Right lobe of liver (tissue), 6 donors: ENCODE measurements at regions not wholly inside any gene's neighbourhood (a gene's known extent, or its start where the extent isn't known, plus 50 kb on each side); places are given as distances from the start of the nearest gene placed in this dataset.
"Not testable (repeated sequence)": the region's sequence is repeated elsewhere in the genome, so short reads cannot be mapped to it uniquely, and the experiment has no call there.

Experiments
- ATAC-seq, 4 donors: fragments of 200-7000 bp; cut with Tn5 transposase; one replicate each; pipeline ENCODE4 v1.9.1; 2020; ENCODE audit warnings: mild to moderate bottlenecking in 4 of 4, moderate library complexity in 4 of 4
- DNase-seq, 3 donors: peaks; one replicate each; pipeline ENCODE4 v3.0.0-alpha.2; 2020
- H3K27ac ChIP-seq, 3 donors: fragments of 200-600 bp; one replicate each; pipeline ENCODE4 v1.8.0; 2022
- H3K27me3 ChIP-seq, 2 donors: fragments of 200-600 bp; one replicate each; pipeline ENCODE4 v1.8.0; 2022
- H3K36me3 ChIP-seq, 4 donors: fragments of 200-600 bp; sonication (generic) in 1 of 4; one replicate each; pipeline versions ENCODE4 v1.5.1 to v1.8.0; 2017 to 2022; ENCODE audit warnings: control low read depth in 1 of 4
- H3K4me1 ChIP-seq, 4 donors: fragments of 200-600 bp; sonication (generic) in 1 of 4; one replicate each; pipeline versions ENCODE4 v1.5.1 to v1.8.0; 2017 to 2022; ENCODE audit warnings: control low read depth in 1 of 4
- H3K4me3 ChIP-seq, 3 donors: fragments of 200-600 bp; one replicate each; pipeline ENCODE4 v1.8.0; 2022
- H3K9me3 ChIP-seq, 4 donors: fragments of 200-600 bp; sonication (generic) in 1 of 4; one replicate each; pipeline versions ENCODE4 v1.5.1 to v1.8.0; 2017 to 2022; ENCODE audit warnings: control low read depth in 1 of 4
- CTCF ChIP-seq, 4 donors: fragments of 200-600 bp in 3 of 4; fragments of 450-650 bp in 1 of 4; IDR thresholded peaks; one replicate each; pipeline versions ENCODE4 v1.5.1 to v1.8.0; 2016 to 2022; ENCODE audit warnings: antibody characterized with exemption in 4 of 4, mild to moderate bottlenecking in 2 of 4
- POLR2A ChIP-seq: fragments of 450-650 bp; IDR thresholded peaks from one replicate; pipeline ENCODE4 v1.6.1; 2017; ENCODE audit warnings: antibody characterized with exemption, mild to moderate bottlenecking
- whole genome bisulfite sequencing: methylation state at CpG from one replicate; pipeline ENCODE4 v1.1.6; 2018; ENCODE audit warnings: low coverage, low lambda C conversion rate; ENCODE audit not compliant: insufficient coverage; ENCODE audit errors: missing lambda C conversion rate; 5-methylcytosine and 5-hydroxymethylcytosine counted together
- intact Hi-C, 2 donors: fragments of 100-400 bp; cut with DNase I; formaldehyde crosslinking; loops; one replicate each; pipeline versions ENCODE4 v1.11.2 to v1.14.1; 2022
- donor health status: DM: no; HTN: yes; CAD: no.
- donor health status: DM: no; HTN: no; CAD: no.
- donor health status: DM: no; HTN: no; CAD: no.
- donor health status: DM: no; HTN: yes; CAD: no.
- donor health status: DM: no; HTN: yes; CAD: no.

GRCh38 chr18:55903911-55904310 lies 315.9 kb upstream of the TCF4 start:
- no peaks in the 10 kb centered on the region for H3K9me3 ChIP-seq
- no peaks in the 10 kb centered on the region for H3K36me3 ChIP-seq
- DNase-seq = no peak
- intact Hi-C loops = no loop called here
- H3K4me3 ChIP-seq = no peak overlapping the region
- TF ChIP-seq CTCF (IDR thresholded peaks at IDR 0.05) = no peak
- no peak for TF ChIP-seq POLR2A
- no peak for ATAC-seq
- no peaks in the 10 kb centered on the region for H3K4me1 ChIP-seq
- H3K27me3 ChIP-seq = no peaks in the 10 kb centered on the region
- WGBS = 47% methylated on average over 3 of the region's 6 CpGs
- H3K27ac ChIP-seq = no peak overlapping the region

GRCh38 chr18:55900380-55900779 lies 312.4 kb upstream of the TCF4 start:
- 58% methylated on average over 2 of the region's 2 CpGs for WGBS
- TF ChIP-seq POLR2A = no peak
- no peak for TF ChIP-seq CTCF (IDR thresholded peaks at IDR 0.05)
- H3K9me3 ChIP-seq = no peaks in the 10 kb centered on the region

GRCh38 chr18:55897091-55897689 lies 309.2 kb upstream of the TCF4 start:
- intact Hi-C loops = no loop called here
- no peaks in the 10 kb centered on the region for H3K4me1 ChIP-seq
- H3K27ac ChIP-seq = no peak overlapping the region
- no peaks in the 10 kb centered on the region for H3K36me3 ChIP-seq
- H3K27me3 ChIP-seq = no peaks in the 10 kb centered on the region
- DNase-seq (no peak), ATAC-seq (no peak)
- no peaks in the 10 kb centered on the region for H3K9me3 ChIP-seq
- WGBS = 79% methylated on average over 3 of the region's 3 CpGs
- TF ChIP-seq POLR2A = no peak
- TF ChIP-seq CTCF (IDR thresholded peaks at IDR 0.05) = no peak
- H3K4me3 ChIP-seq = no peak overlapping the region

More at GRCh38 chr18:55900380-55900779, 312.4 kb upstream of the TCF4 start:
- intact Hi-C loops = no loop called here
- H3K4me3 ChIP-seq = no peak overlapping the region
- no peaks in the 10 kb centered on the region for H3K27me3 ChIP-seq
- no peaks in the 10 kb centered on the region for H3K4me1 ChIP-seq
- H3K36me3 ChIP-seq = no peaks in the 10 kb centered on the region
- no peak for DNase-seq
- ATAC-seq = no peak
- no peak overlapping the region for H3K27ac ChIP-seq

- intact Hi-C loops = no loop called here
- TF ChIP-seq CTCF (IDR thresholded peaks at IDR 0.05) = no peak
- no peak for TF ChIP-seq POLR2A
Measured at GRCh38 chr18:55893948-55894347, 306.0 kb upstream of the TCF4 start.

GRCh38 chr18:55892862-55893813 lies 305.1 kb upstream of the TCF4 start:
- 92% methylated on average over 15 of the region's 28 CpGs for WGBS
- H3K27ac ChIP-seq, H3K27me3 ChIP-seq, DNase-seq, H3K4me1 ChIP-seq, H3K9me3 ChIP-seq, H3K4me3 ChIP-seq, ATAC-seq, H3K36me3 ChIP-seq, intact Hi-C loops: not testable (repeated sequence)

More at GRCh38 chr18:55893948-55894347, 306.0 kb upstream of the TCF4 start:
- WGBS = 72% methylated on average over 5 of the region's 5 CpGs
- no peaks in the 10 kb centered on the region for H3K36me3 ChIP-seq
- H3K4me3 ChIP-seq = no peak overlapping the region
- no peaks in the 10 kb centered on the region for H3K27me3 ChIP-seq
- no peak for DNase-seq
- no peaks in the 10 kb centered on the region for H3K4me1 ChIP-seq
- H3K27ac ChIP-seq = no peak overlapping the region
- H3K9me3 ChIP-seq = no peaks in the 10 kb centered on the region
- ATAC-seq = no peak
